IMR-90 (cell line): ENCODE measurements at regions not wholly inside any gene's neighbourhood (a gene's known extent, or its start where the extent isn't known, plus 50 kb on each side); places are given as distances from the start of the nearest gene placed in this dataset.

Experiments
- ATAC-seq: fragments of 200-7000 bp; cut with Tn5 transposase; 2 replicates; pipeline ENCODE4 v1.9.1; 2020; ENCODE audit warnings: low read depth, mild to moderate bottlenecking, moderate library complexity
- BruUV-seq: library from RNA; stranded (reverse); fragments of 400-500 nt; replicated peaks from 2 replicates; lab custom pipeline; 2021; lab: Mats Ljungman, UMichigan
- CTCF ChIA-PET: fragments of 300-600 bp; formaldehyde crosslinking; extraction: SDS; loops from one replicate; lab custom pipeline; 2021; ENCODE audit warnings: antibody characterized with exemption; lab: Yijun Ruan, JAX
- POLR2A ChIA-PET: fragments of 300-600 bp; sonication (Branson Sonifier 250); formaldehyde crosslinking; loops from one replicate; lab custom pipeline; 2022; ENCODE audit warnings: antibody characterized with exemption; ENCODE audit not compliant: unreplicated experiment; lab: Charles Lee
- DNase-seq: peaks from one replicate; pipeline ENCODE4 v3.0.0; 2013
- H2AFZ ChIP-seq: replicated peaks from 2 replicates; pipeline ENCODE3; 2013; ENCODE audit warnings: low read length, mild to moderate bottlenecking; ENCODE audit not compliant: poor library complexity
- H2AK5ac ChIP-seq: 2 replicates; pipeline ENCODE4 v1.6.1; 2013; ENCODE audit warnings: low read depth, low read length, inconsistent platforms
- H2AK9ac ChIP-seq: replicated peaks from 2 replicates; pipeline ENCODE3; 2013; ENCODE audit warnings: mild to moderate bottlenecking, low read depth, low read length, moderate library complexity; ENCODE audit not compliant: poor library complexity
- H2BK120ac ChIP-seq: 2 replicates; pipeline ENCODE4 v1.6.1; 2013; ENCODE audit warnings: low read depth, low read length, inconsistent platforms
- H2BK15ac ChIP-seq: 3 replicates; pipeline ENCODE4 v1.6.1; 2013; ENCODE audit warnings: low read depth, low read length, inconsistent platforms
- H2BK20ac ChIP-seq: 2 replicates; pipeline ENCODE4 v1.6.1; 2013; ENCODE audit warnings: low read depth, mild to moderate bottlenecking, inconsistent platforms, low read length, moderate library complexity
- H2BK5ac ChIP-seq: 2 replicates; pipeline ENCODE4 v1.6.1; 2013; ENCODE audit warnings: mild to moderate bottlenecking, low read depth, low read length, inconsistent platforms; ENCODE audit not compliant: poor library complexity, severe bottlenecking
- H3K14ac ChIP-seq: replicated peaks from 2 replicates; pipeline ENCODE4 v1.6.1; 2013; ENCODE audit warnings: low read depth, low read length, inconsistent platforms
- H3K18ac ChIP-seq: 2 replicates; pipeline ENCODE4 v1.6.1; 2013; ENCODE audit warnings: low read depth, low read length, control low read depth
- H3K23ac ChIP-seq: 2 replicates; pipeline ENCODE4 v1.6.1; 2013; ENCODE audit warnings: low read depth, low read length, inconsistent platforms
- H3K27ac ChIP-seq: 2 replicates; pipeline ENCODE4 v1.5.1; 2013; ENCODE audit warnings: mild to moderate bottlenecking, control low read depth, low read length; ENCODE audit not compliant: insufficient read depth
- H3K27me3 ChIP-seq: 2 replicates; pipeline ENCODE4 v1.6.1; 2013; ENCODE audit warnings: low read length; ENCODE audit not compliant: control insufficient read depth, insufficient read depth
- H3K36me3 ChIP-seq: 2 replicates; pipeline ENCODE4 v1.6.1; 2013; ENCODE audit warnings: low read length, mixed read lengths; ENCODE audit not compliant: control insufficient read depth, insufficient read depth
- H3K4ac ChIP-seq: 2 replicates; pipeline ENCODE4 v1.6.1; 2013; ENCODE audit warnings: low read depth, low read length, inconsistent platforms
- H3K4me1 ChIP-seq: 2 replicates; pipeline ENCODE4 v1.6.1; 2013; ENCODE audit warnings: low read length, mixed read lengths; ENCODE audit not compliant: control insufficient read depth, insufficient read depth
- H3K4me2 ChIP-seq: 2 replicates; pipeline ENCODE4 v1.6.1; 2013; ENCODE audit warnings: low read depth, mild to moderate bottlenecking, control low read depth, low read length, moderate library complexity
- H3K4me3 ChIP-seq: 2 replicates; pipeline ENCODE4 v1.5.1; 2013; ENCODE audit warnings: low read depth, mild to moderate bottlenecking, control low read depth, low read length, moderate library complexity; ENCODE audit not compliant: insufficient read depth
- H3K56ac ChIP-seq: 2 replicates; pipeline ENCODE4 v1.6.1; 2013; ENCODE audit warnings: low read length, inconsistent platforms; ENCODE audit not compliant: insufficient read depth; ENCODE audit errors: extremely low read depth
- H3K79me1 ChIP-seq, 2 experiments: 2 replicates each; pipeline ENCODE4 v1.6.1; 2013; ENCODE audit warnings: low read length in 2 of 2, inconsistent platforms in 1 of 2, low read depth in 1 of 2
- H3K9ac ChIP-seq: 2 replicates; pipeline ENCODE4 v1.6.1; 2013; ENCODE audit warnings: low read depth, low read length, control low read depth
- H3K9me1 ChIP-seq: 2 replicates; pipeline ENCODE4 v1.6.1; 2013; ENCODE audit warnings: low read length, inconsistent platforms; ENCODE audit not compliant: insufficient read depth
- H3K9me3 ChIP-seq: 2 replicates; pipeline ENCODE4 v1.6.1; 2013; ENCODE audit warnings: low read length; ENCODE audit not compliant: control insufficient read depth, insufficient read depth
- H4K20me1 ChIP-seq: 2 replicates; pipeline ENCODE4 v1.6.1; 2013; ENCODE audit warnings: low read length, inconsistent platforms; ENCODE audit not compliant: insufficient read depth
- H4K5ac ChIP-seq: 2 replicates; pipeline ENCODE4 v1.6.1; 2013; ENCODE audit warnings: mild to moderate bottlenecking, low read depth, low read length, control low read depth
- H4K8ac ChIP-seq, 2 experiments: 2 replicates each; pipeline ENCODE4 v1.6.1; 2013; ENCODE audit warnings: low read depth in 2 of 2, low read length in 2 of 2, control low read depth in 1 of 2, inconsistent platforms in 1 of 2
- H4K91ac ChIP-seq: 2 replicates; pipeline ENCODE4 v1.6.1; 2013; ENCODE audit warnings: low read depth, low read length, inconsistent platforms; ENCODE audit not compliant: insufficient read depth
- BHLHE40 ChIP-seq: fragments of 150-350 bp; IDR thresholded peaks from 2 replicates; pipeline ENCODE4 v1.6.1; 2016; ENCODE audit warnings: mild to moderate bottlenecking, low read depth, low read length
- FOS ChIP-seq: fragments of 150-350 bp; IDR thresholded peaks from 2 replicates; pipeline ENCODE4 v1.6.1; 2016; ENCODE audit warnings: low read depth, low read length
- MAZ ChIP-seq: IDR thresholded peaks from 2 replicates; pipeline ENCODE4 v1.6.1; 2012; ENCODE audit warnings: low read depth, mild to moderate bottlenecking, low read length, improper control_type of control experiment, moderate library complexity, borderline replicate concordance
- MXI1 ChIP-seq: IDR thresholded peaks from 2 replicates; pipeline ENCODE4 v1.6.1; 2012; ENCODE audit warnings: low read depth, mild to moderate bottlenecking, low read length, moderate library complexity, borderline replicate concordance
- NFE2L2 ChIP-seq: fragments of 150-350 bp; IDR thresholded peaks from 2 replicates; pipeline ENCODE4 v1.6.1; 2016; ENCODE audit warnings: low read depth, mild to moderate bottlenecking, low read length
- RAD21 ChIP-seq: IDR thresholded peaks from 2 replicates; pipeline ENCODE4 v1.6.1; 2012; ENCODE audit warnings: low read length, improper control_type of control experiment
- RCOR1 ChIP-seq: IDR thresholded peaks from 2 replicates; pipeline ENCODE4 v1.6.1; 2012; ENCODE audit warnings: mild to moderate bottlenecking, low read length, improper control_type of control experiment; ENCODE audit not compliant: insufficient replicate concordance
- RFX5 ChIP-seq: IDR thresholded peaks from 2 replicates; pipeline ENCODE4 v1.8.0; 2012; ENCODE audit warnings: low read depth, mild to moderate bottlenecking, low read length, moderate library complexity
- SMC3 ChIP-seq: fragments of 150-350 bp; IDR thresholded peaks from 2 replicates; pipeline ENCODE4 v1.6.1; 2016; ENCODE audit warnings: low read depth, mild to moderate bottlenecking, antibody characterized with exemption, low read length, moderate library complexity
- WGBS, 2 experiments: methylation state at CpG; one replicate each; pipeline versions ENCODE4 v1.1.5 to v1.1.7; 2013; ENCODE audit warnings: missing lambda C conversion rate in 2 of 2; ENCODE audit not compliant: insufficient read length in 1 of 2; ENCODE audit errors: extremely low coverage in 2 of 2; 5-methylcytosine and 5-hydroxymethylcytosine counted together
- dilution Hi-C: fragments of 300-500 bp; cut with HindIII; formaldehyde crosslinking; loops from one replicate; pipeline ENCODE4 v1.14.3; 2018; ENCODE audit warnings: low sequenced_read_pairs; ENCODE audit not compliant: unreplicated experiment
- in situ Hi-C: fragments of 300-500 bp; cut with MboI; formaldehyde crosslinking; loops from 3 replicates; pipeline ENCODE4 v1.14.3; 2019; ENCODE audit warnings: low sequenced_read_pairs, inconsistent platforms, mixed read lengths
- intact Hi-C: fragments of 100-400 bp; cut with micrococcal nuclease; formaldehyde crosslinking; loops from 2 replicates; pipeline ENCODE4 v1.10.0; 2022
- TF ChIP-seq, protein P1 (sequence below): conservative IDR thresholded peaks from 2 replicates; pipeline ENCODE4 v1.5.1; 2012; ENCODE audit warnings: mild to moderate bottlenecking, low read depth, low read length, improper control_type of control experiment
- TF ChIP-seq, protein P2 (sequence below): fragments of 150-350 bp; IDR thresholded peaks from 2 replicates; pipeline ENCODE4 v1.6.1; 2016; ENCODE audit warnings: low read depth, mild to moderate bottlenecking, low read length, moderate library complexity, borderline replicate concordance
- TF ChIP-seq, protein P3 (sequence below): fragments of 150-350 bp; IDR thresholded peaks from 2 replicates; pipeline ENCODE4 v1.6.1; 2017; ENCODE audit warnings: mild to moderate bottlenecking, antibody characterized with exemption, low read length, low read depth

DNA sequence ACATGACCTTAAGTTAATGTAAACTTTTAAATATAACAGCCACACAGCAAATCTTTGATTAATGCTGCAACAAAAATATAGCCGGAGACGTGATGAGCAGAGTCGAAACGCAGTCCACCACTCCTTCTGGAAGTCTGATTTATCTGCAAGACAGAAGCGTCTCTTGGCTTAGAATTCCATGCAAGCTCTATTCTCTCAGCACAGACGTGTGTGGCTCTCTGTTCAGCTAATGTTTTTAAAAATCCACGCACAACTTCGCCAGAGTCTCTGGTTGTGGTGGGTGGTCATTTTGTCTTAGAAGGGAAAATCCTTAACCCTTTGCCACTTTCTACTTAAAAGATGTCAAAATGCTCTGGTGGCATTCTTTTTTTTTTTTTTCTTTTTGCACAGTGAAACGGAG is 438.0 kb upstream of the MGMT start:
- Histone ChIP-seq H4K20me1 (no peaks in the 10 kb centered on the region), H3K9me1 (no peaks in the 10 kb centered on the region), H2BK15ac (no peak overlapping the region), H3K18ac (no peak overlapping the region), H3K79me1 (no peaks in the 10 kb centered on the region), H3K56ac (no peak overlapping the region), H2BK5ac (no peak overlapping the region), H3K9ac (no peak overlapping the region), H3K14ac (no peak overlapping the region), H2BK20ac (no peak overlapping the region), H3K23ac (no peak overlapping the region), H4K8ac (no peak overlapping the region), H2AFZ (no peak overlapping the region), H3K4me2 (no peak overlapping the region), H3K4me1 (no peaks in the 10 kb centered on the region), H3K36me3 (no peaks in the 10 kb centered on the region), H4K91ac (no peak overlapping the region), H4K5ac (no peak overlapping the region), H3K27ac (no peak overlapping the region), H2BK120ac (no peak overlapping the region), H3K9me3 (no peaks in the 10 kb centered on the region; the same call in 1 of the 2 replicates), H3K4me3 (no peak overlapping the region), H3K27me3 (no peaks in the 10 kb centered on the region), H3K4ac (no peak overlapping the region), H2AK5ac (no peak overlapping the region), H2AK9ac (no peak overlapping the region)
- no TSS peak for BruUV-seq
- intact Hi-C loops, result loop anchor here (10.0 kb wide), 1 partner anchor 856 kb away; no protein-coding TSS in a partner anchor
- dilution Hi-C loops, result no loop called here
- no peak for ATAC-seq
- ChIA-PET POLR2A (no interaction called here), CTCF (no interaction called here)
- TF ChIP-seq RCOR1 (no peak), MAZ (no peak), RFX5 (no peak), MXI1 (no peak), RAD21 (no peak), BHLHE40 (no peak), NFE2L2 (no peak), FOS (no peak), SMC3 (no peak)
- TF ChIP-seq, protein P1, sequence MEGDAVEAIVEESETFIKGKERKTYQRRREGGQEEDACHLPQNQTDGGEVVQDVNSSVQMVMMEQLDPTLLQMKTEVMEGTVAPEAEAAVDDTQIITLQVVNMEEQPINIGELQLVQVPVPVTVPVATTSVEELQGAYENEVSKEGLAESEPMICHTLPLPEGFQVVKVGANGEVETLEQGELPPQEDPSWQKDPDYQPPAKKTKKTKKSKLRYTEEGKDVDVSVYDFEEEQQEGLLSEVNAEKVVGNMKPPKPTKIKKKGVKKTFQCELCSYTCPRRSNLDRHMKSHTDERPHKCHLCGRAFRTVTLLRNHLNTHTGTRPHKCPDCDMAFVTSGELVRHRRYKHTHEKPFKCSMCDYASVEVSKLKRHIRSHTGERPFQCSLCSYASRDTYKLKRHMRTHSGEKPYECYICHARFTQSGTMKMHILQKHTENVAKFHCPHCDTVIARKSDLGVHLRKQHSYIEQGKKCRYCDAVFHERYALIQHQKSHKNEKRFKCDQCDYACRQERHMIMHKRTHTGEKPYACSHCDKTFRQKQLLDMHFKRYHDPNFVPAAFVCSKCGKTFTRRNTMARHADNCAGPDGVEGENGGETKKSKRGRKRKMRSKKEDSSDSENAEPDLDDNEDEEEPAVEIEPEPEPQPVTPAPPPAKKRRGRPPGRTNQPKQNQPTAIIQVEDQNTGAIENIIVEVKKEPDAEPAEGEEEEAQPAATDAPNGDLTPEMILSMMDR, result no peak
- TF ChIP-seq, protein P2, sequence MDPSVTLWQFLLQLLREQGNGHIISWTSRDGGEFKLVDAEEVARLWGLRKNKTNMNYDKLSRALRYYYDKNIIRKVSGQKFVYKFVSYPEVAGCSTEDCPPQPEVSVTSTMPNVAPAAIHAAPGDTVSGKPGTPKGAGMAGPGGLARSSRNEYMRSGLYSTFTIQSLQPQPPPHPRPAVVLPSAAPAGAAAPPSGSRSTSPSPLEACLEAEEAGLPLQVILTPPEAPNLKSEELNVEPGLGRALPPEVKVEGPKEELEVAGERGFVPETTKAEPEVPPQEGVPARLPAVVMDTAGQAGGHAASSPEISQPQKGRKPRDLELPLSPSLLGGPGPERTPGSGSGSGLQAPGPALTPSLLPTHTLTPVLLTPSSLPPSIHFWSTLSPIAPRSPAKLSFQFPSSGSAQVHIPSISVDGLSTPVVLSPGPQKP, result no peak
- TF ChIP-seq, protein P3, sequence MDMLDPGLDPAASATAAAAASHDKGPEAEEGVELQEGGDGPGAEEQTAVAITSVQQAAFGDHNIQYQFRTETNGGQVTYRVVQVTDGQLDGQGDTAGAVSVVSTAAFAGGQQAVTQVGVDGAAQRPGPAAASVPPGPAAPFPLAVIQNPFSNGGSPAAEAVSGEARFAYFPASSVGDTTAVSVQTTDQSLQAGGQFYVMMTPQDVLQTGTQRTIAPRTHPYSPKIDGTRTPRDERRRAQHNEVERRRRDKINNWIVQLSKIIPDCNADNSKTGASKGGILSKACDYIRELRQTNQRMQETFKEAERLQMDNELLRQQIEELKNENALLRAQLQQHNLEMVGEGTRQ, result no peak
- in situ Hi-C loops, result no loop called here
- 26% methylated on average over 4 of the region's 9 CpGs; no CpG with 5 or more reads in 1 of the 2 experiments for WGBS, 2 experiments
- DNase-seq, result no peak
